ENCODE measurements at regions not wholly inside any gene's neighbourhood (a gene's known extent, or its start where the extent isn't known, plus 50 kb on each side); places are given as distances from the start of the nearest gene placed in this dataset.
"Not testable (repeated sequence)": the region's sequence is repeated elsewhere in the genome, so short reads cannot be mapped to it uniquely, and the experiment has no call there.

DNA sequence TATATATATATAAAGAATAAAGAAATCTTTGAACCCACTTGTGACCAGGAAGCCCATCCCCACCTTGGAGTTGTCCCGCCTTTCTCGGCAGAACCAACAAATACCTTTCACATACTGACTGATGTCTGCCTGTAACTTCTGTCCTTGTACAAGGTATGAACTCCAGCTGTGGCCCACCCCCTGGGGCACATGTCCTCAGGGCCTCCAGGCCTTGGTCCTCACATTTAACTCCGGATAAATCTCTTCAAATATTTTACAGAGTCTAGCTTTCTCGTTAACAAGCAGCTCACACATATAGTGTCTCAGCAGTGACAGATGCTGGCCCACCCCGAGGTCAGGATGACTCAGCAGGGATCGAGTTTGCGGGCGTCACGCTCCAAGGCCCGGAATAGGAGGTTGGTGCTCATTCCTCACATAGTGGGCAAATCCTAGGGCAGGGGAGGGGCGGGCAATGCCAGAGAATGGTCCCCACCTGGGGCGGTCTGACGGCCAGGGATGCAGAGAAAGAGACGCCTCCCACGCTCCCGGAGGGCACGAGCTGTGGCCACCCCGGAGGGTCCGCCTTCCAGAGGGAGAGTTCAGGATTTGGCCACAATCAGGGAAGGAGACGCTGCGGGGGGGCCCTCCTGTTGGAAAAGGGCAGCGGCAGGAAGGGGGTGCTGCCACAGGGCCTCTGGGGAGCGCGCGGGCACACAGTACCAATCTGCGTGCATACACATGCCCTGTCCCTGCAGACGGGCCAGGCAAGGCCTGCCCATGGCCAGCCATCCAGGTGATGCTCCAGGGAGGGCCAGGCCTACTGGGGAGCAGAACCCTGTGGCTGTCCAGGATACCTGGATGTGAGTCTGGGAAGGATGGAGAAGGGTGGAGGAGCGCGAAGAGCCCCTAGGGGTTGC, 87.8 kb upstream of the METTL9 start:
- DNase-seq; H3K4me3 ChIP-seq (ENCODE audit: insufficient read depth, low read depth, low read length); H3K36me3 ChIP-seq (replicated peaks; ENCODE audit: control insufficient read depth, insufficient read depth, low read length); H3K27me3 ChIP-seq (ENCODE audit: control insufficient read depth, insufficient read depth, low read length): not testable (repeated sequence)

DNA sequence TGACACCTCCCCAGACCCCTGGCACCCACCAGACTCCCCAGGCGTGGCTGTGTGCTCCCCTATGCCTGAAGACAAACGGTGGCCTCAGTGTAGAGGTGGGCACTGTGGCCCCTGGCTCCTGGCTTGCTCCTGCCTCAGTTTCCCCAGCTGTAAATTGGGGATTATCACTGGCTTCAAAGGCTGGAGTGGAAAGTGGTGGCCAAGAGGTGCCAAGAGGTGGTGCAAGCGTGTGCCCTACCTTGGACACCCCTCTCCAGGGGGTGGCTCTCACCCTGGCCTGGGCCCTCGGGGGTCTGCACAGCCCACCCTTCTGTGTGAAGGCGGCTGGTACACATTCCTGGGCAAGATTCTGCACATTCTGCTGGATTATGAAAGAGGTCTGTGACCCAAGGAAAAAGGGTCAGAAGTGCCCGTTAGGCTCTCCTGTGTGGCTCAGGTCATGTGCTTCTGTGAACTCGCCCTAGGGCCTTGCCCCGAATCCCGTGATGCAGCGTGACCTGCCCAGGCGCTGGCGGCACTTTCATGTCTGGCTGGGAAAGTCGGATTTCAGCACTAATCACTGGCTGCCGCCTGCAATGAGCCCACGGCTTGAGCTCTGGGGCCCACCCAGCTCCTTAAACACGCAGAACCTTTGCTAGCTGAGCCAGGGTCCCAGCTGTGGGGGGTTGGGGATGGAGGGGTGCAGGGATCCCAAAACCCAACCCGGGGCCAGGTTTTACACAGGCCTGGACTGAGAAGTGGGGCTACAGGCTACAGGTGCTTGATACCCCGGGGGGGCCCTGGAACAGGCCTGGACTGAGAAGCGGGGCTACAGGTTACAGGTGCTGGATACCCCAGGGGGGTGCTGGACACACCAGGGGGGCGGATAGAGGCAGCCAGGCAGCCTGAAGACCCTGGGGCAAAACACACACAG, 86.8 kb upstream of the METTL9 start:
- H3K4me3 ChIP-seq (ENCODE audit: insufficient read depth, low read depth, low read length); H3K36me3 ChIP-seq (replicated peaks; ENCODE audit: control insufficient read depth, insufficient read depth, low read length); DNase-seq; H3K27me3 ChIP-seq (ENCODE audit: control insufficient read depth, insufficient read depth, low read length): not testable (repeated sequence)

DNA sequence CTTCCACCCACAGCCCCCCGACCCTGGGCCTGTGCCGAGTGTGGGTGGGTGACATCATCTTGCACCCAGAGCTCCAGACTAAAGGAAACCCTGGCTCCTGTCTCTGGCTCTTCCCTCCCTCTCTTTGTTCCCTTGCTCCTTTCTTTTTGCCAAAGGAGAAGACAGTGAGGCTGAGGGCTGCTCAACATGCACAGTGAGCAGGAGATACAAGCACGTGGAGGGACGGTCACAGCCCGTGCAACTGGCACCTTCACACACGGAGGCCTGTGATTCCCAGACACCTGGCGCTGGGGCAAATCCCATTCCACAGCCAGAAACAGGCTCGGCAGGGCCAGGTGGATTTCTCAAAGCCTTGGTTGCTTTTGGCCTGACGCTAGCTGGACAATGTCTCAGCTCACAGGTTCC, 86.0 kb upstream of the METTL9 start:
- H3K4me3 ChIP-seq (ENCODE audit: insufficient read depth, low read depth, low read length); DNase-seq; H3K27me3 ChIP-seq (ENCODE audit: control insufficient read depth, insufficient read depth, low read length); H3K36me3 ChIP-seq (replicated peaks; ENCODE audit: control insufficient read depth, insufficient read depth, low read length): not testable (repeated sequence)

DNA sequence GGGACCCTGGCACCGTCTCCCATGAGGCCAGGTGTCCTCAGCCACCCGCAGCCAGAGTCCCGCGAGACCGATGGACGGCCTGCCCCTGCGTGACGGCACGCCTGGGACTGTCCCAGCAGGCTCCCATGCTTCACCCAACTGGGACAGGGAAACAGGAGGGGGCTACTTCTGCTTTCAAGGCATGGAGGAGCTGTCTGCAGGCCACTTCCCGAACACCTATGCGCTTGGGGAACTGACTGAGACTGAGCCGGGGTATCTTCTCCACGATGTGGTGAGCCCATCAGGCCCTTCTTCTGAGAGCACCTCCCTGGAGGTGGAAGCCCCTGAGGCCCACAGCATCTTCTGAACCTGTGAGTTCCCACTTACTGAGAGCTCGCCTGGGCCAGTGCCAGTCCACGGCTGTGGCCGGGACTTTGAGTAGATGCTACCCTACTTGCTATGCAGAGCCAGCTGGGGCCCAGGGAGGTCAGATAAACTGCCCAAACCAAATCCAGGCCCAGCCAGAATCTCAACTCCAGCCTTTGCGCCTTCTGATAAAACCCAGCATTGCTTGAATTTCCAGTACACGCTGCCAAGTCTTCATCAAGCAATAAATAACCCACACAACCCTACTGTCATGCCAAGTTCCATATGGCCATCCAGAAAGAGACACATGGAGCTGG, 85.4 kb upstream of the METTL9 start:
- H3K4me3 ChIP-seq (ENCODE audit: insufficient read depth, low read depth, low read length); DNase-seq; H3K27me3 ChIP-seq (ENCODE audit: control insufficient read depth, insufficient read depth, low read length); H3K36me3 ChIP-seq (replicated peaks; ENCODE audit: control insufficient read depth, insufficient read depth, low read length): not testable (repeated sequence)

DNA sequence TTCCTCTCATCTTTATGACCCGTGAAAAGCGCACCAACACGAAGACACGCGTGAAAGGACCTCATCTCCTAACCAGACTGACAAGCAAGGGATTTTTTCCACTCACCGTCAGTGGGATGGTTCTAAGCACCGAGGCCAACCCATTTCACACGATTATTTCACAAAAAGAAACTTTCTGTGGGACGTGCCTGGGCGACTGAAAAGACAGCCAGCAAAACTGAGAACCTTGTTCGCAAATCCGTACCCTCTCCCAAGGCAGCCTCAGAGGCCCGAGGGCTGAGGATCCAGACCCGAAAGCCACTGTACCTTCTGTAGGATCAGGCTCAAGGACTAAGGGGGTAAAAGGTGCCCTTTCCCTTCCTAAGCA, 84.9 kb upstream of the METTL9 start:
- DNase-seq; H3K4me3 ChIP-seq (ENCODE audit: insufficient read depth, low read depth, low read length); H3K27me3 ChIP-seq (ENCODE audit: control insufficient read depth, insufficient read depth, low read length); H3K36me3 ChIP-seq (replicated peaks; ENCODE audit: control insufficient read depth, insufficient read depth, low read length): not testable (repeated sequence)

DNA sequence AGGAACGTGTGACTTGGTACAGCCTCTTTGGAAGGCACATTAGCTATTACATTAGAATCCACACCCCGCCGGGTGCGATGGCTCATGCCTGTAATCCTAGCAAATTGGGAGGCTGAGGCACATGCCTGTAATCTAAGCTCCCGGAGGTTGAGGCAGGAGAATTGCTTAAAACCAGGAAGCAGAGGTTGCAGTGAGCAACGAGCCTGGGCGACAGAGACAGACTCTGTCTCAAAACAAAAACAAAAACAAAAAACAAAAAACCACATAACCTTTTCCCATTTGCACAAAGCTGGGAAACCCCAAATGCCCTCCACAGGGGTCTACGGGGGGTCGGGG, 82.7 kb upstream of the METTL9 start:
- H3K36me3 ChIP-seq (replicated peaks; ENCODE audit: control insufficient read depth, insufficient read depth, low read length); H3K4me3 ChIP-seq (ENCODE audit: insufficient read depth, low read depth, low read length); DNase-seq; H3K27me3 ChIP-seq (ENCODE audit: control insufficient read depth, insufficient read depth, low read length): not testable (repeated sequence)

DNA sequence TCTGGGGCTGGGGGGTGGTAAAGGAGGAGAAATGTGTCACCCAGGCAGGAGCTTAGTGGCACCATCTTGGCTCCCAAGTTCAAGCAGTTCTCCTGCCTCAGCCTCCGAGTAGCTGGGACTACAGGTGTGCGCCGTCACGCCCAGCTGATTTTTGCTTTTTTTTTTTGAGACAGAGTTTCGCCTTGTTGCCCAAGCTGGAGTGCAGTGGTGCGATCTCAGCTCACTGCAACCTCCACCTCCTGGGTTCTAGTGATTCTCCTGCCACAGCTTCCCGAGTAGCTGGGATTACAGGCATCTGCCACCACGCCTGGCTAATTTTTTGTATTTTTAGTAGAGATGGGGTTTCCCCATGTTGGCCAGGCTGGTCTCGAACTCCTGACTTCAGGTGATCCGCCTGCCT, 82.1 kb upstream of the METTL9 start:
- H3K36me3 ChIP-seq (replicated peaks; ENCODE audit: control insufficient read depth, insufficient read depth, low read length); DNase-seq; H3K4me3 ChIP-seq (ENCODE audit: insufficient read depth, low read depth, low read length); H3K27me3 ChIP-seq (ENCODE audit: control insufficient read depth, insufficient read depth, low read length): not testable (repeated sequence)

DNA sequence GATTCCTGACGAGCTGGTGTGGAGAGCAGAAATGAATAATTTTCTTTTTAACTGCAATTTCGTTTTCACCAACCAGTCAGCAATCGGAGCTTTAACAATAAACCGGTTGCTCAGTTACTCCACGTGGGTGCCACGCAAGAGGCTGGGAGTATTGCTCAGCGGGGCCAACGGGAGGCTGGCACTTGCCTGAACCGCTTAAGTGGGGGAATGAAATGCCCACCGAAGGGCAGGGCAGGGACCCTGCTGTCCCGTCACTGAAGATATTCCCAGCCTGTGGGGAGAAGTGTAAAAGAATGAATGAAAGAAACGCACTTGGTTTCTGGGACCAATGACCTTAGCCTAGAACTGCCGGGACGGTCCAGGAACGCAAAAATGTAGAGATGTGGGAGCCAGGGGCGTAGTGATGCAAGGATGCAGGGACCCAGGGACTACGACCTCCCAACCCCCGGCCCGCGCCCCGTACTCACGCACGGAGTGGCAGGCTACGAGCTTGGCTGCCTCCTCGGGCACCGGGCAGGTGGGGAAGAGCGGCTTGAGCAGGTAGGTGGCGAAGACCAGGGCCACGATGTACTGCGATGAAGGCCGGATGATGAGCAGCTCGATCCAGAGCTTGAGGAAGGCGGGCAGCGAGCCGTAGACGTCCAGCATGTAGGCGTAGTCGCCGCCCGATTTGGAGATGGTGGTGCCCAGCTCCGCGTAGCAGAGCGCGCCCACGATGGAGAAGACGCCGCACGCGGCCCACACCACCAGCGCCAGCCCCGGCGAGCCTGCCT, 79.8 kb upstream of the METTL9 start:
- H3K27me3 ChIP-seq (ENCODE audit: control insufficient read depth, insufficient read depth, low read length); DNase-seq; H3K36me3 ChIP-seq (replicated peaks; ENCODE audit: control insufficient read depth, insufficient read depth, low read length): not testable (repeated sequence)
- H3K4me3 ChIP-seq (ENCODE audit: insufficient read depth, low read depth, low read length) = peak overlapping the region; percentile 87

DNA sequence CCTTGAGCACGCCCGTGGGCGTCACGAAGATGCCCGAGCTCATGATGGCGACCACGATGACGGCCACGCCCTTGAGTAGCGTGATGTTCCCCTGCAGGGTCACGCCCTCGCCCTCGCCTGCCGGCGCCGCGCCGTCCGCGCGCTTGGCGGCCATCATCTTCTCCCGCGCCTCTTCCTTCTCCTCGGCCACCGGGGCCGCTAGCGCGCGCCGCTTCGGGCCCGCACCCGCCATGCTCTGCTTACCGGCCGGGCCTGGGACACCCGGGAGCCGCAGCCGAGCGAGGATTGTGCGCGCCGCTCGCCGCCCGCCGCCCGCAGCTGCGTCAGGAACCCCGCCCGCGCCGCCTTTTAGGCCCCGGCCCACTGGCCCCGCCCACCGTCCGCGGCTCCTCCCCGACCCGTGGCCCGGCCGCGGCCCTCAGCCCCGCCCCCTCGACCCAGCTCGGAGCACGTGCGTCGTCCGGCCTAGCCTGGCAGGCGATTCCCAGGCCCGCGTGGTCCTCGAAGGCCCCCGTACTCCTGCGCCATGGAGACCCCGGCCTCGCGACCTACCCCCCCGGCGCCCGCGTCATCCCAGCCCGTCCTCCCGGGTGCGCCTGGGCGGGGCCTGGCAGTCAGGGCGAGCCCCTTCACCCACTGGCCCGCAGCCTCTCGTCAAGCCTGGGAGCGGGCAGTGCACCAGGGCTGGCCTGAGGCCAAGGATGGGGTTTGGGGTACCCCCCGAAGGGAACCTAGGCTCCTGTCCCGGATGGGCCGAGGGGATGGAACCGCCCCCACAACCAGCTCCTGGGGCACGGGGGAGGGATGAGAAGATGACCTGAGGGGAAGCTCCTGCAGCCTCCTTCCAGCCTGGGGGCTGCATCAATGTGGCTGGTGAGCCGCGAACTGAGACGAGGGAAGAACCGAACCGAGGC, 79.0 kb upstream of the METTL9 start:
- DNase-seq = peak; percentile 99
- H3K27me3 ChIP-seq (ENCODE audit: control insufficient read depth, insufficient read depth, low read length); H3K36me3 ChIP-seq (replicated peaks; ENCODE audit: control insufficient read depth, insufficient read depth, low read length): not testable (repeated sequence)
- peak overlapping the region; percentile 87 for H3K4me3 ChIP-seq (ENCODE audit: insufficient read depth, low read depth, low read length)

DNA sequence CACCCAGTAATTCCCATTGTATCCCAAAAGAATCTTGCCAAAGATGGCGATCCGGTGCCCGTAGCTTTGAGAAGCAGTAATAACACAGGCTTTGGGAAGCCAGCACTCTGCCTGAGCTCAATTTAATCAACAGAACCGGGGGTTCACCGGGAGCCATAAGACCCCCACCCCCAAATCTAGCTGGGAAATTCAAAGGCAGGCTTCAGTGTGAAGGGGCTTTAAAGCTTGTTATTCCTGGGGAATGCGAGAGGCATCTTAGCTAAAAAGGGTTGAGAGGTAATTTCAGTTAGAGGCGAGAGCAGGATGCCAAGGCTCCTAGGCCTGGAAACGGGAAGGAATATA, 78.4 kb upstream of the METTL9 start:
- not testable (repeated sequence) for H3K36me3 ChIP-seq (replicated peaks; ENCODE audit: control insufficient read depth, insufficient read depth, low read length); DNase-seq; H3K27me3 ChIP-seq (ENCODE audit: control insufficient read depth, insufficient read depth, low read length)
- peak overlapping the region; percentile 29 for H3K4me3 ChIP-seq (ENCODE audit: insufficient read depth, low read depth, low read length)

DNA sequence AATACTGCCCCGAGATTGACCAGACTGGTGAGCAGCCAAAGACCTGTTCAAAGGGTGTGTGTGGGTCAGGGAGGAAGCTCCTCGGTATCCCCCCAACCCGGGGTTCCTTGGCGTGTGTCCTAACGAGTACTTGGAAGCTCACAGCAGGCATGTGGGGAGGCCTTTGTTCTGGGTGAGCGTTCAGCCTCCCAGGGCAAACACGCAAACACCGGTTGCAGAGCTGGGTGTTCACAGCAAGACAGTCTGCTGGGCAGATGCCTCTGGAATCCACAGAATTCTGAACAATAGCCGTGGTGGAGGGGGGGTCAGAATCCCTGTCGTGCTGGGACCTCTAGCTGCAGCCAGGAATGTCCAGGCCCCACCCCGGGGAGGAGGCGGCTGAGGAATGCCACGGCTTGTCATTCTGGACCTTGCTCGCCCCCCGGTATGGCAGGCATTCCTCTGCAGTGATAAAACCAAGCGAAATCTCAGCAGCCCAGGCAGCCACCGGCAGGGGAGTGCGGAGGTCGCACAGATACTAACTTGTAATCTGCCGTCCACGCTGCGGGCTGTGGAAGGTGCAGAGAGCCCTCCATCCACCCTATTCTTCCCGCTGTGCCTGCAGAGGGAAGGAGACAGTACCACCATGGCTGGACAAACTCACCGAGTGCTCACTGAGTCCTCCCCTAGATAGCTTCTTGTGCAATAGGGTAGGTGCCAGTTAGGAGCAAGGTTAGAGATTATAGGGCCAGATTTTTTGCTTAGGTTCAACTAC, 77.8 kb upstream of the METTL9 start:
- peak overlapping the region; percentile 29 for H3K4me3 ChIP-seq (ENCODE audit: insufficient read depth, low read depth, low read length)
- not testable (repeated sequence) for H3K36me3 ChIP-seq (replicated peaks; ENCODE audit: control insufficient read depth, insufficient read depth, low read length); H3K27me3 ChIP-seq (ENCODE audit: control insufficient read depth, insufficient read depth, low read length)
- peak; percentile 76 for DNase-seq

DNA sequence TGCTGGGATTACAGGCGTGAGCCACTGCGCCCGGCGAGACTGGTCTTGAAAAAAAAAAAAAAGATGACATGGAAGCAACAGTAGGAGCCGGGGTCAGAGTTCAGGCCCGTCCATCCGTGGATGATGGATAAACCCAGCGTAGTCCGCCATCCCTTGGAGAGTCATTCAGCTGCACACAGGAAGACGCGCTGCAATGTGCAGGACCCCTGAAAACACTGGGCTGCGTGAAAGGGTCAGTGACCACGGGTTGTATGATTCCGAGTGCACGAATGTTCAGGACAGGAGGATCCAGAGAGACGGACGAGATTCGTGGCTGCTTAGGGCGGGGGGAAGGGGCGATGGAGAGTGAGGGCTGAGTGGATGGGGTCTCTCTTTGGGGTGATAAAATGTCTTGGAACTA, 76.5 kb upstream of the METTL9 start:
- DNase-seq; H3K36me3 ChIP-seq (replicated peaks; ENCODE audit: control insufficient read depth, insufficient read depth, low read length); H3K4me3 ChIP-seq (ENCODE audit: insufficient read depth, low read depth, low read length); H3K27me3 ChIP-seq (ENCODE audit: control insufficient read depth, insufficient read depth, low read length): not testable (repeated sequence)
